HG03439 (cell line): ENCODE measurements at regions not wholly inside any gene's neighbourhood (a gene's known extent, or its start where the extent isn't known, plus 50 kb on each side); places are given as distances from the start of the nearest gene placed in this dataset.

Source experiments
- ATAC-seq: cut with Tn5 transposase; IDR thresholded peaks from one replicate; pipeline ENCODE4 v1.9.1; 2021; ENCODE audit warnings: mild to moderate bottlenecking, moderate library complexity; ENCODE audit not compliant: unreplicated experiment

- ATAC-seq, result no peak
These were observed 1089.8 kb upstream of the NCAM2 start for GRCh38 chr21:19908390-19908789.

GRCh38 chr21:19914028-19914427 is 1084.2 kb upstream of the NCAM2 start:
- ATAC-seq, result no peak

GRCh38 chr21:19921211-19921610 is 1077.0 kb upstream of the NCAM2 start:
- no peak for ATAC-seq

- ATAC-seq, result no peak
These were observed 1076.1 kb upstream of the NCAM2 start for GRCh38 chr21:19922122-19922521.

GRCh38 chr21:19935467-19935866 is 1062.7 kb upstream of the NCAM2 start:
- ATAC-seq, result no peak

- no peak for ATAC-seq
These were observed 1060.6 kb upstream of the NCAM2 start for GRCh38 chr21:19937619-19938018.

- ATAC-seq, result no peak
These were observed 1056.6 kb upstream of the NCAM2 start for GRCh38 chr21:19941626-19942025.

GRCh38 chr21:19950347-19950746 is 1047.9 kb upstream of the NCAM2 start:
- ATAC-seq, result no peak

GRCh38 chr21:19969156-19969555 is 1029.1 kb upstream of the NCAM2 start:
- no peak for ATAC-seq

- no peak for ATAC-seq
These were observed 1016.3 kb upstream of the NCAM2 start for GRCh38 chr21:19981938-19982337.

- no peak for ATAC-seq
These were observed 1011.8 kb upstream of the NCAM2 start for GRCh38 chr21:19986396-19986795.

- no peak for ATAC-seq
These were observed 1010.5 kb upstream of the NCAM2 start for GRCh38 chr21:19987671-19988070.

GRCh38 chr21:19992540-19992939 is 1005.7 kb upstream of the NCAM2 start:
- ATAC-seq, result no peak

GRCh38 chr21:19993268-19993667 is 1004.9 kb upstream of the NCAM2 start:
- ATAC-seq, result no peak

GRCh38 chr21:19995253-19995652 is 1003.0 kb upstream of the NCAM2 start:
- no peak for ATAC-seq

GRCh38 chr21:19998453-19998852 is 999.8 kb upstream of the NCAM2 start:
- ATAC-seq, result no peak

GRCh38 chr21:19999369-20000272 is 998.6 kb upstream of the NCAM2 start:
- no peak for ATAC-seq

- ATAC-seq, result no peak
These were observed 993.8 kb upstream of the NCAM2 start for GRCh38 chr21:20004367-20004766.

GRCh38 chr21:20010691-20011200 is 987.5 kb upstream of the NCAM2 start:
- ATAC-seq, result no peak

GRCh38 chr21:20013851-20014250 is 984.4 kb upstream of the NCAM2 start:
- no peak for ATAC-seq

- ATAC-seq, result no peak
These were observed 981.7 kb upstream of the NCAM2 start for GRCh38 chr21:20016435-20017005.

- ATAC-seq, result no peak
These were observed 978.2 kb upstream of the NCAM2 start for GRCh38 chr21:20020026-20020425.
